WTC11 (cell line): ENCODE measurements at regions not wholly inside any gene's neighbourhood (a gene's known extent, or its start where the extent isn't known, plus 50 kb on each side); places are given as distances from the start of the nearest gene placed in this dataset.

Source experiments
- ATAC-seq: fragments of 200-7000 bp; cut with Tn5 transposase; 2 replicates; pipeline ENCODE4 v1.10.0; 2021; ENCODE audit warnings: mild to moderate bottlenecking, moderate library complexity
- CTCF ChIA-PET: fragments of 300-600 bp; sonication (Branson Sonifier 250); formaldehyde crosslinking; loops from one replicate; lab custom pipeline; 2021; ENCODE audit warnings: antibody characterized with exemption; lab: Charles Lee
- POLR2A ChIA-PET: fragments of 350-600 bp; sonication (Branson Sonifier 250); formaldehyde crosslinking; loops from one replicate; lab custom pipeline; 2021; ENCODE audit warnings: antibody characterized with exemption; lab: Charles Lee
- DNase-seq: peaks from one replicate; pipeline ENCODE4 v3.0.0; 2021; ENCODE audit warnings: low spot score
- H3K27ac Mint-ChIP-seq: 2 replicates; pipeline ENCODE4 v1.8.0; 2021; ENCODE audit warnings: mixed read lengths
- H3K27me3 Mint-ChIP-seq: 2 replicates; pipeline ENCODE4 v1.8.0; 2021; ENCODE audit warnings: low read depth, mild to moderate bottlenecking, moderate library complexity, mixed read lengths
- H3K36me3 Mint-ChIP-seq: 2 replicates; pipeline ENCODE4 v1.8.0; 2021; ENCODE audit warnings: mixed read lengths
- H3K4me1 Mint-ChIP-seq: 2 replicates; pipeline ENCODE4 v1.8.0; 2022; ENCODE audit warnings: mixed read lengths
- H3K4me3 Mint-ChIP-seq: 2 replicates; pipeline ENCODE4 v1.8.0; 2021; ENCODE audit warnings: mild to moderate bottlenecking, moderate library complexity, mixed read lengths
- H3K9me3 Mint-ChIP-seq: 2 replicates; pipeline ENCODE4 v1.8.0; 2021; ENCODE audit warnings: mixed read lengths
- ATF3 ChIP-seq: sonication (generic); formaldehyde crosslinking; conservative IDR thresholded peaks from 2 replicates; pipeline ENCODE4 v1.8.1; 2022; ENCODE audit warnings: mild to moderate bottlenecking, missing genetic modification reagents
- ATF6 ChIP-seq: sonication (generic); formaldehyde crosslinking; IDR thresholded peaks from 2 replicates; pipeline ENCODE4 v1.8.1; 2023; ENCODE audit warnings: mild to moderate bottlenecking, missing genetic modification reagents
- E2F4 ChIP-seq: sonication (generic); formaldehyde crosslinking; IDR thresholded peaks from 2 replicates; pipeline ENCODE4 v1.8.1; 2022; ENCODE audit warnings: low read depth, mild to moderate bottlenecking, moderate library complexity, missing genetic modification reagents, borderline replicate concordance
- ELF4 ChIP-seq: sonication (generic); formaldehyde crosslinking; IDR thresholded peaks from 2 replicates; pipeline ENCODE4 v1.8.1; 2022; ENCODE audit warnings: low read depth, mild to moderate bottlenecking, moderate library complexity, missing genetic modification reagents
- ESRRA ChIP-seq: sonication (generic); formaldehyde crosslinking; IDR thresholded peaks from 2 replicates; pipeline ENCODE4 v1.8.1; 2022; ENCODE audit warnings: mild to moderate bottlenecking, missing genetic modification reagents, borderline replicate concordance
- ETV6 ChIP-seq: sonication (generic); formaldehyde crosslinking; IDR thresholded peaks from 2 replicates; pipeline ENCODE4 v1.8.1; 2022; ENCODE audit warnings: mild to moderate bottlenecking, missing genetic modification reagents
- FOXP4 ChIP-seq: sonication (generic); formaldehyde crosslinking; IDR thresholded peaks from 2 replicates; pipeline ENCODE4 v1.8.0; 2022; ENCODE audit warnings: mild to moderate bottlenecking, missing genetic modification reagents
- GRHL2 ChIP-seq: fragments of 250-450 bp; sonication (Bioruptor Pico); IDR thresholded peaks from 2 replicates; pipeline ENCODE4 v1.8.0; 2022; ENCODE audit warnings: mild to moderate bottlenecking, moderate library complexity; ENCODE audit not compliant: insufficient replicate concordance, severe bottlenecking
- IRF2 ChIP-seq: sonication (generic); formaldehyde crosslinking; IDR thresholded peaks from 2 replicates; pipeline ENCODE4 v1.8.0; 2022; ENCODE audit warnings: low read depth, missing genetic modification reagents, borderline replicate concordance
- NFATC4 ChIP-seq: fragments of 250-450 bp; sonication (Bioruptor Pico); IDR thresholded peaks from 2 replicates; pipeline ENCODE4 v1.9.0; 2021; ENCODE audit warnings: mild to moderate bottlenecking
- NR3C1 ChIP-seq: sonication (generic); formaldehyde crosslinking; conservative IDR thresholded peaks from 2 replicates; pipeline ENCODE4 v1.8.1; 2023; ENCODE audit warnings: low read depth, mild to moderate bottlenecking, missing genetic modification reagents
- OVOL2 ChIP-seq: fragments of 250-450 bp; sonication (Bioruptor Pico); IDR thresholded peaks from 2 replicates; pipeline ENCODE4 v1.9.0; 2021; ENCODE audit warnings: mild to moderate bottlenecking, borderline replicate concordance
- PRDM15 ChIP-seq: sonication (generic); formaldehyde crosslinking; IDR thresholded peaks from 2 replicates; pipeline ENCODE4 v1.8.0; 2022; ENCODE audit warnings: missing genetic modification reagents
- PRRX2 ChIP-seq: fragments of 250-450 bp; sonication (Bioruptor Pico); IDR thresholded peaks from 2 replicates; pipeline ENCODE4 v1.8.0; 2021; ENCODE audit warnings: mild to moderate bottlenecking
- SMAD4 ChIP-seq: sonication (generic); formaldehyde crosslinking; IDR thresholded peaks from 2 replicates; pipeline ENCODE4 v1.8.0; 2022; ENCODE audit warnings: mild to moderate bottlenecking, missing genetic modification reagents
- SP1 ChIP-seq: sonication (generic); formaldehyde crosslinking; conservative IDR thresholded peaks from 2 replicates; pipeline ENCODE4 v1.8.1; 2022; ENCODE audit warnings: missing genetic modification reagents
- STAT6 ChIP-seq: sonication (generic); formaldehyde crosslinking; conservative IDR thresholded peaks from 2 replicates; pipeline ENCODE4 v1.8.1; 2023; ENCODE audit warnings: mild to moderate bottlenecking, low read depth, missing genetic modification reagents, moderate library complexity
- ZBTB21 ChIP-seq: sonication (generic); formaldehyde crosslinking; IDR thresholded peaks from 2 replicates; pipeline ENCODE4 v1.8.1; 2023; ENCODE audit warnings: mild to moderate bottlenecking, missing genetic modification reagents, borderline replicate concordance
- ZBTB43 ChIP-seq: sonication (generic); formaldehyde crosslinking; IDR thresholded peaks from 2 replicates; pipeline ENCODE4 v1.8.1; 2023; ENCODE audit warnings: mild to moderate bottlenecking, missing genetic modification reagents
- ZNF232 ChIP-seq: sonication (generic); formaldehyde crosslinking; IDR thresholded peaks from 2 replicates; pipeline ENCODE4 v1.8.0; 2022; ENCODE audit warnings: mild to moderate bottlenecking, missing genetic modification reagents
- ZNF317 ChIP-seq: sonication (generic); formaldehyde crosslinking; IDR thresholded peaks from 2 replicates; pipeline ENCODE4 v1.8.1; 2023; ENCODE audit warnings: low read depth, mild to moderate bottlenecking, moderate library complexity, missing genetic modification reagents, borderline replicate concordance

- DNase-seq (no peak), ATAC-seq (no peak)
- Mint-ChIP-seq H3K4me1 (peaks cover 47% of the 10 kb centered on the region), H3K9me3 (peaks cover 30% of the 10 kb centered on the region), H3K27ac (peak overlapping the region; percentile 36; the same call in 1 of the 2 replicates), H3K27me3 (no peaks in the 10 kb centered on the region; the same call in 1 of the 2 replicates), H3K4me3 (no peak overlapping the region), H3K36me3 (peaks cover 12% of the 10 kb centered on the region; the same call in 1 of the 2 replicates)
- TF ChIP-seq OVOL2 (CRISPR knock-in tag), result no peak
- no peak for TF ChIP-seq ATF6 (CRISPR knock-in tag)
- no peak for TF ChIP-seq ELF4 (CRISPR knock-in tag)
- no peak for TF ChIP-seq IRF2 (CRISPR knock-in tag)
- no peak for TF ChIP-seq E2F4 (CRISPR knock-in tag)
- no peak for TF ChIP-seq SP1 (CRISPR knock-in tag)
- TF ChIP-seq NR3C1, result no peak
- TF ChIP-seq PRDM15 (CRISPR knock-in tag), result no peak
- TF ChIP-seq STAT6 (CRISPR knock-in tag), result no peak
- no peak for TF ChIP-seq ZBTB21
- TF ChIP-seq ZBTB43 (CRISPR knock-in tag), result no peak
- no peak for TF ChIP-seq GRHL2 (CRISPR knock-in tag)
- CTCF ChIA-PET, result no interaction called here
- POLR2A ChIA-PET, result no interaction called here
These were observed 195.2 kb upstream of the KIF2B start for GRCh38 chr17:53627511-53627910.

GRCh38 chr17:53626286-53626685 lies 196.4 kb upstream of the KIF2B start:
- H3K36me3 Mint-ChIP-seq, result peaks cover 12% of the 10 kb centered on the region; the same call in 1 of the 2 replicates
- H3K27me3 Mint-ChIP-seq, result no peaks in the 10 kb centered on the region; the same call in 1 of the 2 replicates
- ATAC-seq, result no peak
- H3K9me3 Mint-ChIP-seq, result peaks cover 27% of the 10 kb centered on the region
- DNase-seq, result no peak
- peaks cover 38% of the 10 kb centered on the region for H3K4me1 Mint-ChIP-seq
- POLR2A ChIA-PET, result no interaction called here
- CTCF ChIA-PET, result no interaction called here
- H3K27ac Mint-ChIP-seq, result no peak overlapping the region
- H3K4me3 Mint-ChIP-seq, result no peak overlapping the region
- TF ChIP-seq E2F4 (CRISPR knock-in tag) (no peak), PRRX2 (CRISPR knock-in tag) (no peak), ATF3 (no peak), NFATC4 (no peak), ETV6 (CRISPR knock-in tag) (no peak), SMAD4 (CRISPR knock-in tag) (no peak), ZNF317 (CRISPR knock-in tag) (no peak), FOXP4 (CRISPR knock-in tag) (no peak), NR3C1 (no peak), ZNF232 (CRISPR knock-in tag) (no peak), ESRRA (no peak)
